T-helper 2 cell treated with Interferon-gamma antibody and Interleukin-4, amounts not matched to agents 5 μg/mL and 100 μg/mL, for 36 hours (primary cell): ENCODE measurements at regions not wholly inside any gene's neighbourhood (a gene's known extent, or its start where the extent isn't known, plus 50 kb on each side); places are given as distances from the start of the nearest gene placed in this dataset.

Experiments
- DNase-seq: peaks from one replicate; pipeline ENCODE4 v3.0.0; 2021; ENCODE audit warnings: low spot score
- H3K27ac Mint-ChIP-seq: one replicate; pipeline ENCODE4 v1.8.0; 2021; ENCODE audit warnings: mild to moderate bottlenecking, mixed read lengths
- H3K27me3 Mint-ChIP-seq: one replicate; pipeline ENCODE4 v1.8.0; 2021; ENCODE audit warnings: low read depth, mixed read lengths
- H3K36me3 Mint-ChIP-seq: one replicate; pipeline ENCODE4 v1.8.0; 2021; ENCODE audit warnings: low read depth, mixed read lengths
- H3K4me1 Mint-ChIP-seq: one replicate; pipeline ENCODE4 v1.8.0; 2021; ENCODE audit warnings: low read depth, mixed read lengths
- H3K4me3 Mint-ChIP-seq: one replicate; pipeline ENCODE4 v1.8.0; 2022; ENCODE audit warnings: mild to moderate bottlenecking, moderate library complexity, mixed read lengths
- H3K9me3 Mint-ChIP-seq: one replicate; pipeline ENCODE4 v1.8.0; 2021; ENCODE audit warnings: mixed read lengths

DNA sequence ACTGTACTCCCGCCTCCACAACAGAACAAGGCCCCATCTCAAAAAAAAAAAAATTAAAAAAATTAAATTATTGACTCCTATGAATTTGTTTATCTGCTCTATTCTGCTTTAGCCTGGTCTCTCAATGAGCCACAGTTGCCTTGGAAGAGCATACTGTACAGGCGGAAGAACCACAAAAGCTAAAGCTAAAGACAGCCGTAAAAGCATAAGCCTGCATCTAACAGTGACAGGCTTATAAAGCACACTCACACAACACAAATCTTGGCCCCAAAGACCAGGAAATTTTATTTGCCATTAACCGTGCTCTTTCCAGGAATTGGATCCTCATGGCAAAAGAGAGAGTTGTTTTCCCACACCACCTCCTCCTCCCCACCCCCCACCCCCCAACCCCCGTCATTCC, 53.5 kb upstream of the KLF3 start:
- DNase-seq, result no peak
- no peak overlapping the region for H3K27ac Mint-ChIP-seq
- H3K36me3 Mint-ChIP-seq, result no peaks in the 10 kb centered on the region
- H3K9me3 Mint-ChIP-seq, result no peaks in the 10 kb centered on the region
- peaks cover 4% of the 10 kb centered on the region for H3K27me3 Mint-ChIP-seq
- peaks cover 5% of the 10 kb centered on the region for H3K4me1 Mint-ChIP-seq
- no peak overlapping the region for H3K4me3 Mint-ChIP-seq

DNA sequence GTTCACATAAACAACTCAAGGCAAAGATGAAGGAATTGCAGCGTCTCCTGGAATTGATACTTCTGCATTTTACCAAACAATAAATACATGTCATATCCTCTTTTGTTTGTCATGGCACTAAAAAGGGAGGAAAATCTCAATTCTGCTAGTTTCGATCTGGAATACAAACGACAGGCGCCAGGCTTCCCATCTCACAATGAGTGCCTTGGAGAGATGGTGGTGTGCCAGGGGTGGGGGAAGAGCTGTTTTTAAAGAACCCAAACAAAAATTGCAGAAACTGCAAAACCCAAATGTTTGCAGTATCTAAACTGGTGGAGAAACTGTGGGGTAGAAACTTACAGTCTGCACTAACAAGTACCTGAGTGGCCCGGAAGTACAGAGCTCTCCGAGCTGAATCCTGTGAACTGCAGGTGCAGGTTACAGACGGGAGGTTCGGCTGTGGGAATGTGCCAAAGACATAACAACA, 53.0 kb upstream of the KLF3 start:
- H3K9me3 Mint-ChIP-seq, result no peaks in the 10 kb centered on the region
- no peaks in the 10 kb centered on the region for H3K36me3 Mint-ChIP-seq
- no peaks in the 10 kb centered on the region for H3K27me3 Mint-ChIP-seq
- no peak for DNase-seq
- no peak overlapping the region for H3K4me3 Mint-ChIP-seq
- no peak overlapping the region for H3K27ac Mint-ChIP-seq
- peaks cover 3% of the 10 kb centered on the region for H3K4me1 Mint-ChIP-seq

DNA sequence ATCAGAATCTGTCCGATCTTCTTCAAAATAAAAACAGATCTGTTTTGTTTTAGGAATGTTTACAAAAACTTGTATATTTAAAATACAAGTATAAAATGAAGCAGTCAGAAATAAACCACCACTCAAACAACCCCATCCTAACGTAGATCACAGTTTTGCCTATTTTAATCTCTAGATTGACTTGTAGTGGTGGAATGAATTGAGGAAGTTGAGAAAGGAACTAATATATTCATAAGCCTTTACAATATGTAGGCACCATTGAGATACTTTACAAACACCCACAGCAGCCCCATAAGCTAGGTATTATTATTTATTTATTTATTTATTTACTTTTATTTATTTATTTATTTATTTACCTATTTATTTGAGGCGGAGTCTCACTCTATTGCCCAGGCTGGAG, 52.3 kb upstream of the KLF3 start:
- H3K27ac Mint-ChIP-seq, result no peak overlapping the region

DNA sequence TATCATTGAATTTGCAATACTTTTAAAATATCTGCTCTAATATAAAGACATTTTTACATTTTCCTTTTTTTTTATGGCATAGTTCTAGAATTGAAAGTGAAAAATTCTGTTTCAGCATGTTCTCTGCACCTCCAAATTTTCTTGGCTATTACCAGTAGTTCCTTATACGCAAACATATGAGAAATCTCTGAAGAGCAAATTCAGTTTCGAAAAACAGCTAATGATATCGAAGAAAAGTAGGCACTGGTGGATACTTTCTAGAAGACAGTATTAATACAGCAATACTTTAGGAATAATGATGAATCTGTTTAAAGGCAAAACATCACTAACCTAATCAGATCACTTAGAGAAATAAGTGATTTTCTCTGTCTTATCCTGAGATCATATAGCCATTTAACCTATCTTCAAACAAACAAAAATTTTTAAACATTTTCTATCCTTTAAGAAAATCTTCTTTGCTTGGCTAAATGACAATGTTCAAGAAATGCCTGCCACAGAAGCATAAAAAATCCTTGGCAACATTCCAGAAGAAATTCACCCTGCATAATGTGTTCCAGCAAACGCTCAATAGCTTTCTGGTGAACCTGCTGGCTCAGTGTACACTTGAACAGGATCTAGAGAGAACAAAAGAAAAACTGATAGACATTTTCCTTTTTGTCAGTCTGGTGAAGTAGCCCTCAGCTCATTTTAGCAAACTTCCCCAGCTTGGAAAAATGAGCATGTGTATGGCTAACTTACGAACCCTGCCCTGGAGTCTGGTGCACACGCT, 51.2 kb upstream of the KLF3 start:
- no peak for DNase-seq
- peaks cover 3% of the 10 kb centered on the region for H3K4me1 Mint-ChIP-seq
- H3K9me3 Mint-ChIP-seq, result no peaks in the 10 kb centered on the region
- no peaks in the 10 kb centered on the region for H3K36me3 Mint-ChIP-seq
- H3K27ac Mint-ChIP-seq, result no peak overlapping the region
- peaks cover 4% of the 10 kb centered on the region for H3K27me3 Mint-ChIP-seq
- H3K4me3 Mint-ChIP-seq, result no peak overlapping the region

More for the DNA sequence above, 52.3 kb upstream of the KLF3 start:
- DNase-seq, result no peak
- Mint-ChIP-seq H3K4me3 (no peak overlapping the region), H3K9me3 (no peaks in the 10 kb centered on the region), H3K36me3 (no peaks in the 10 kb centered on the region), H3K4me1 (peaks cover 3% of the 10 kb centered on the region), H3K27me3 (peaks cover under 1% of the 10 kb centered on the region)
